Medulla oblongata (tissue), 1 donor: ENCODE measurements at regions not wholly inside any gene's neighbourhood (a gene's known extent, or its start where the extent isn't known, plus 50 kb on each side); places are given as distances from the start of the nearest gene placed in this dataset.

Source experiments
- DNase-seq: peaks from one replicate; pipeline ENCODE4 v3.0.0-alpha.2; 2015; ENCODE audit errors: extremely low spot score

DNA sequence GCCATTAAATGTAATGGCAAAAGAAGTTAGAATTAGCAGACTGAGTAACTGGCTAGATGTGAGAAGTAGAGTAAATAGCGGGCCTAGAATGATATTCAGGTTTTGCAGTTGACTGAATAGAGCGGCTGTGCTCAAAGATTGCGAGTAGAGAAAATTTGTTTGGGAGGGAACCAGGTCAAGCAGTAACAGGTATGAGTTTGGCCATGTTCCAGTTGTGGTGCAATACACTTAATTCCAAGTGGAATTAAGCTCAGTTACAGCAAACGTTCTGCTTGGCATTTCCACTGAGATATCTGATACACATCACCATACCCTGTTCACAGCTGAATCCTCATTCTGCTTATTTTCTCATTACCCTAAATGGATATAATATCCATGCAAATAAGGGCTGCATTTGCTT, 1382.9 kb downstream of the MRPL39 start:
- no peak for DNase-seq

DNA sequence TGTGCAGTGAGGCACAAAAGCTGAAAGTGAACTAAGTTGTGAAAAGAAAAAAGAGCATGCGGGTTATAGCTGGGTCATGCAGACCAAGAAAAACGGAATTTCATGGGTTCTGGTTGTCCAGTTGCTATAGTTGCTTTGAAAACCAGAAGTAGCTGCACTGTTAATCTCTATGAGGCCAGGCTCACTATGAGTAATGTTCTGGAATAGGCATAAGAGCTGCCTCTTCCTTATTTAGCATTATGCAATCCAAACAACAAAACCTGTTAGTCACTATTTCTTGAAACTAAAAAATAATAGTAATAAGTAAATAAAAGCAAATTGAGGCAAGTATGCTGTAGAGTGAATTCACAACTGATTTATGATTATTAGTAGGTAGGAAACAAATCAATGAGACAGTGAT, 1383.7 kb downstream of the MRPL39 start:
- no peak for DNase-seq

DNA sequence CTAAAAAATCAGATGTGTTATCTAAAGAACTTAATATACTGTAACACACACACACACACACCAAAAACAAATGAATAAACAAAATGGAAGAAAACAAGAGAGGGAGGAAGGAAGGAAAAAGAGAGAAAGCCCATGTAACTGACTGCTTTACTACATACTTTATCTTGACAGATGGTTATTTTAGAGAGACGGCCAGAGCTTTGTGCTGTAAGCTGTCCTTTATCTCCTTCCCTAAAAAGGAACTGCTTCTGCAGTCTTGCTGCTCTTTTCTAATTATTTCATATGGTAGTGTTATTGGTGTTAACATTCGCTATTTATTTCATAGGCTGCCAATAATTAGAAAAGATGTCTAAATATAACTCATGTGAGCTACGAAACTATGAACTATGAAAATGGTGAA, 1384.6 kb downstream of the MRPL39 start:
- DNase-seq, result no peak

DNA sequence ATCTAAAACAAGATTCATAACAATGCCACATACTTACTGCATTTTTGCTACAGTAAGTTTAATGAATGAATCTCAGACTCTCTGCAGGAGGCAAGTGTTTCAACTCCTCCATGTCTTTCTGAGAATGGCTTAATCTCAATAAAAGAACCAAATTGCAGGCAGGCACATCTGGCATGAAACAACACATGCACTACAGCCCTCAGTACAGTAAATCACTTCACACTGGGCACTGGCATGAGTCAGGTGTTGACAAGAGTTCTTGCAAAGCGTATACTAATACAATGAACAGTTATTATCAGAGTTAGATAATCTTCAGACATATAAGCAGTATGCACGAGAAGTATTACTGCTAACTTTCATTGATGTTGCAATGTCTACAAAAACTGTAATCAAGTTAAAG, 1386.8 kb downstream of the MRPL39 start:
- DNase-seq, result no peak

DNA sequence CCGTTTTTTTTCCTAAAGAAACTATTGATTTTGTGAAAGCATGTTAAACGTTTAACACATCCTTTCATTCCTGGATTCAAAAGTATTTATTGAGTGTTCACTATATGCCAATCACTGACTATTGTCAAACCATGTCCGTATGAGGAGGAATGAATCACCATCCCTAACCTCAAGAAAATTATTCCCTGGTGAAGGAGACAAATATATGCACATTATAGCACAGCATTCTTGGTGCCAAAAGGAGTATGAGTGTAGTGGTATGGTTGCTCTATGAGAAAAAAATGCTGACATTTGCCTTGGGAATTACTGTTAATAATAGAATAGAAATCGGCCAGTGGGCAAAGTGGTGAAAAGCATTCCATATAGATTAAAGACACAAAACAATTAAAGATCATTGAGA, 1390.1 kb downstream of the MRPL39 start:
- no peak for DNase-seq

DNA sequence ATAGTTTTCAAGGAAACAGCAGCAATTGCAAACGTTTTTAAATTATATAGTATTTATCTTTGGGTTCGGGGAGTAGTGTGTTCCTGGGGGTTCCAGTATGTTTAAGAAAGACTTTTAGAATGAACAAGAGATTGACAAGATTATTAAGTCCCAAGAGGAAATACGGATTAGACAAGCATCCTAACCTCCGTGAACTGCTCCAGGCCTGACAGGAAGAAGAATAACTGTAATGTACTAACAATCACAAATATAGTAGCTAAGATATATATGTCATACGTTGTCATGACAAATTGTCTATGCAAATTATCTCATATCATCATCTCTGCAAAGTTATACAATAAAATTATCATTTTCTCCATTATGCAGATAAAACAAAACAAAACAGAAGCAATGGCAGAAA, 1397.2 kb downstream of the MRPL39 start:
- no peak for DNase-seq

DNA sequence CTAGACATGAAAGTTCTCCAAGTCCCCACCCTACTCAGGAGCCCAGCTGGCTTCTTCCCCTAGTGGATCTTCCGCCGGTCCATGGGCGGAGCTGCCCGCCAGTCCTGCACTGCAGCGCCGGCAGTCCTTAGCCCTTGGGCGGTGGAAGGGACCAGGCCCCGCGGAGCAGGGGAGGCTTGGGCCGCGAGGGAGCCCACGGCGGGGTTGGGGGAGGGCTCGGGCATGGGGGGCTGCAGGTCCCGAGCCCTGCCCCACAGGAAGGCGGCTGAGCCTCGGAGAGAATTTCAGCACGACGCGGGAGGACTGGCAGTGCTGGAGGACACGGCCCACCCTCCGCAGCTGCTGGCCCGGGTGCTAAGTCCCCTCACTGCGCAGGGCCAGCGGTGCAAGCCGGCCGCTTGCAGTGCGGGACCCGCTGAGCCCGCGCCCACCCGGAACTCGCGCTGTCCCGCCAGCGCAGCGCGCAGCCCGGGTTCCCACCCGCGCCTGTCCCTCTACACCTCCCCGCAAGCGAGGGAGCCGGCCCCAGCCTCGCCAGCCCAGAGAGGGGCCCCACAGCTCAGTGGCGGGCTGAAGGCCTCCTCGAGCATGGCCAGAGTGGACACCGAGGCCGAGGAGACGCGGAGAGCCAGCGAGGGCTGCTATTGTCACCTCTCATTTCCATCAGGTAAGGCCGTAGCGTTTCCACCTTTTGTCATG, 1398.6 kb downstream of the MRPL39 start:
- no peak for DNase-seq

DNA sequence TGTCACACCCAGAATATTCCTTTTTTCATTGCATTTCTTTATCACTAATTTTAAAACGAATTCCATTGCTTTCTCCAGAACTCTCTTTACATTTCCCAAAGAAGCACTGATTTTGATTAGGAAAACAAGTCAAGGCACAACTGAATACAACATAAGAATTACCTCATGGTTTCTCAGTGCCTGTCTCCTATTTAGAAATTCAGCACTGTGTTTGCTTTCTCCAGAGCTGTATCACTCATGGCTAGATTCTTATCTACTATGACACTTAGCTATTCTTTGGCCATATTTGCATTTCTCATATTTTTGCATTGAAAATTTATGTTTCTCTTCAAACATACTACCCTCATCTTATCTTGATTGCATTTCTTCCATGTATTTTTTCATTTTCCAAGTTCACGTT, 1402.0 kb downstream of the MRPL39 start:
- DNase-seq, result no peak

DNA sequence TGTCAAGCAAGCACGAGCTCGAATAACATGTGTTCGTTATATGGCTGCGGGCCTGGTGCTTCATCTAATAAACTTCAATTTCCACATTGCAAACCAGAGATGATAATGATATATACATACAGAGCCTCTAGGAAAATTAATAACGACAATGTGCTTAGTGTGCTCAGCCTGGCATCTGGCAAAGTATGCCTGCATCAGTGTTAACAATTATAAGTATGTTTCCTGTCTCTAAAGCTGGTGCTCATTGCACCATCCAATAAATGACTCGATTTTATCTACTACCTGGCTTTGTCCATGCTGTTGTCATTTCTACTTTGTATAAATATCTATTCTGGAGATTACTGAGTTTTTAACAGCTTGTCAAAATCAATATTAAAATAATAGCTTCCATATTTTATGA, 1402.6 kb downstream of the MRPL39 start:
- DNase-seq, result no peak

DNA sequence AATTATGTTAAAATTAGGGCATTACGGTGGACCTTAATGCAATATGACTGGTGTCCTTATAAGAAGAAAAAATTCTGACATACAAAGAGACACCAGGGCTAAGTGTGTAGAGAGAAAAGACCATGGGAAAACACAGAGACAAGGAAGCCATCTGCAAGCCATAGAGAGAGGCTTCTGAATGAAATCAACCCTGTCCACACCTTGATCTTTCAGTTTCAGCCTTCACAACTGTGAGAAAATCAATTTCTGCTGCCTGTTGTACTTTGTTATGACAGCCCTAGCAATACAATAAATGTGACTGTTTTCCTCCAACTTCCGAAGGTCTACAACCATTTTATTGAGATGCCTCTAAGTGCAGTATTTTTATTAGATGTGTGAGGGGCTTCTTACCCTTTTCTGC, 1407.2 kb downstream of the MRPL39 start:
- DNase-seq, result no peak

DNA sequence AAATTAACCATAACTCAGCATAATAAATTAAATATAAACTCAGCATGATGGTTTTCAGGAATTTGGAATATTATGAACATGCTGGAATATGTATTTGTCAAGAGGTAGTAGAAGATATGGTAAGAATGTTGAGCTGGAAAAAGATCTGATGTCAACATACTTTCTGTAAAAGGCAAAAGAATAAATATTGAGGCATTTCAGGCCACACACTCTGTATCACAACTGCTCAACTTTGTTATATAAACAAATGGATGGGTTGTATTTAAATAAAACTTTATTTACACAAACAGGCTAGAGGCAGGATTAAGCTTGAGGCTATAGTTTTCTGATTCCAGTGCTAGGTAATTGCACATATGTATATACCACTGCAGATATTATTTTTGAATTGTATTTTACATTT, 1409.4 kb downstream of the MRPL39 start:
- DNase-seq, result no peak

DNA sequence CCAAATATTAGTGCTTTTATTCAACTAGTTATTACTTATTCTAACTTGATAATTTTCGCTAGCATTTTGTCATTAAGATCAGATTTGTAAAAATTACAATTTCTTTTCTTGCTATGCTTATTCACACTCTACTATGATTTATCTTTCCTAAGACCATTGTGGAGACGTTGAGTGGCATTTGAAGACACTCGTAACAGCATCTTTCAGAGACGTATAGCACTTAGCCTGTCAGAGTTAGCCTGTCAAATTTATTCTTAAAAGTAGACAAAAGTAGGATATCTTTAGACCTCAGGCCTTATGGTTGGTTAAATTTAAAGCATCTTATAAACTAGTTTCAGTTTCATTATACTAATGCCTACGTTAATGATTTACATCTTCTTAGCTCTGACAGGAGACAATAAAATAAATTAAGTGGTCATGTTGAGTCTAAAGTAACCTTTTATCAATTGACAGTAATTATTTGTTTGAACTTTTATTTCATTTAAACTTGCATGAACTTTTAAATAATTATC, 1410.1 kb downstream of the MRPL39 start:
- no peak for DNase-seq

DNA sequence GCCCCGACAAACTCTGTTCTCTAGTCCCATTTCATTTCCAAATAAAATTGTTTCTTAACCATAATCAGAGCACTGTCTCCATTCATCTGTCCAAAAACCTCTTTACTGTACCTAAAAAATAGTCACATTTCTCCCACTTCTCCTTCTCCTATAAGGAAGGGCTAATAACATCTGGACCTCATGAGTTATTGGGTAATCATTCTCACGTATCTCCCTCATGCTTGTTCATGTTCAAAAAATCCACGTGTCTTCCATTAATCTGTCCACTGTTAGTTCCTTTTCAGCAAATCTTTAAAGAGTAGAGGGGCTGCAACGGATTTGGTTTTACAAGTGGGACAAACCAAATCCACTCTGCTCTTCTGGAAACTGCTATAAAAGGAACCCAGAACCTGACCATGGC, 1418.8 kb downstream of the MRPL39 start:
- no peak for DNase-seq

DNA sequence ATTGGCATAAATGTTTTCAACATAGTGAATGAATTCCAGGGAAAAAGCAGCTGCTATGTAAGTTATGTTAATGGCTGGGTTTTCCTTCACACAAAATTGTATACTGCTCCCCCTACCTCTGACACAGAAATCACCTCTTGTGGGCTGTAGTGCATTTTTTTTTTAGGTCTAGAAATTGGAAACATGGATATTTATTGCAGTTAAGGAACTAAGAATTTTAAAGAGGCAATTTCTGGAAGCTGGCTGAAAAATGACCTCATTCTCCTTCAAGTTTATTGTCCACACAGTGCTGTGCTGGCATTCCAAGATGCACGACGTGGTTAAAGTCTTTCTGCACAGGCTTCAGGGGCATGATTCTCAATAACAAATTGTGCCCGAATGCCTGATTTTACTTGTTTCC, 1424.2 kb downstream of the MRPL39 start:
- DNase-seq, result no peak

DNA sequence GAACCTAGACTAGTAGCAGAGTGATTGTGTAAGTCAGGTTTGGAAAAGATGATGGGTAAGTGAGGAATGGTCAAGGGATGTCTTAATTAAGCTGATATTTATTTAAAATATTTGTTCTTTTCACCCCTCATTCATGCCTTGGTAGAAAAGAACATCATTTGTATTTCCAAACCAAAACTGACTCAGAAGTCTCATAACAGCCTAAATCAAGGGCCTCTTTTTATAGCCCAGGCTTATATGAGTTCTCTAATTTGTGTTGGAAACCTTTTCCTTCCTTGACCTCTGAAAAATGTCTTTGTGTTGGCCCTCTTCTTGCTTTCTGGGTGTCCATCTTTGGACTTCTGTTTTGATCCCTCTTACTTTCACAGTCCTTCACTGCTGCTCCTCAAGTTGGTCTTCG, 1428.2 kb downstream of the MRPL39 start:
- no peak for DNase-seq

DNA sequence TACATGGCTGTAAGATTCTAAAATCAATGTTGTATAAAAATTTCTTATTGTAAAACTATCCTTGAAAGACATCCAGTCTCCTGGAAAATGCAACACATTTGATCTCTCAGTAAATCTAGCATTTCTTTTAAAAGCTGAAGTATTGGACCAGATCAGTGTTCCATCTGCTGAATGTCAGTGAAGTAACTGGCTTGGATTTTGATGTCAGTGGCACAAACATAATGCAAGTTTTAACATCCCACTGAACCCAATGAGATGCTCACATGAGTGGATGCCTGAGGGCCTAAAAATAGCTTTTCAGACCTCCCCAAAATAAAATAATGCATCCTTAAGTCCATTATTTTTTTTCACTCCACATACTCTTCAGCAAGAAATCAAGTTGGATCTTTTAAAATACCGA, 1432.2 kb downstream of the MRPL39 start:
- DNase-seq, result no peak

DNA sequence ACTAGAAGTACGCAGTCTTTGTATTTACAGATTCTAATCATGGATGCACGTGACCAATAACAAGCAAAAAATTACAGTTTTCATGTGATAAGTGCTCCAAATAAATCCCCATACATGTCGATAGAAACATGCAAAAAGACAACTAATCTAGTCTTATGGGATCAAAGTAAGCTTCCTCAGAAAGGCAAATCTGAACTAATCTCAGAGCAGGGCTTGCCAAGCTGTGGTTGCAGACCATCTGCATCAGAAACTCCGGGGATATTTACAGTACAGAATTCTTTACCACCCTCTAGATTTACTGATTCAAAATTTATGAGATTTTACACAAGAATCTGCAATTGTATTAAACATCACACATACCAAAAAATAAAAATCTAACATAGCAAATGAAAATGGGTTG, 1435.5 kb downstream of the MRPL39 start:
- no peak for DNase-seq

DNA sequence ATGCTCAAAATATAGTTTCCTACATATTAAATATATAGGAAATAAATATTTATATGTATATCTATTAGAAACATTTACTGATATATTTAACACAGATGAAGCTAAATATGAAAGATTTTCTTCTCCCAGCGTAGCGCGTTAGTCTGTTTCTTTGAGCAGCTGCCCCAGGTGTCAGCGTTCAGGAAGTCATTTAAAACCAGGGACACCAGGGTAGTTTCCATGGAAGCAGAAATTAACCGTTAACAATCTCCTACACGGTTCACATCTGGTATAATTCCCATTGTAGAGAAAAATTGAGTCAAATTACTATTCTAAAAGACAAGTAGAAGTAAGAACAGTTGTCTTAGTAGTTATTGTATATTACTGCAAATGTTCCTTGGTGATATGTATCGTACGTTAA, 1443.7 kb downstream of the MRPL39 start:
- DNase-seq, result no peak

DNA sequence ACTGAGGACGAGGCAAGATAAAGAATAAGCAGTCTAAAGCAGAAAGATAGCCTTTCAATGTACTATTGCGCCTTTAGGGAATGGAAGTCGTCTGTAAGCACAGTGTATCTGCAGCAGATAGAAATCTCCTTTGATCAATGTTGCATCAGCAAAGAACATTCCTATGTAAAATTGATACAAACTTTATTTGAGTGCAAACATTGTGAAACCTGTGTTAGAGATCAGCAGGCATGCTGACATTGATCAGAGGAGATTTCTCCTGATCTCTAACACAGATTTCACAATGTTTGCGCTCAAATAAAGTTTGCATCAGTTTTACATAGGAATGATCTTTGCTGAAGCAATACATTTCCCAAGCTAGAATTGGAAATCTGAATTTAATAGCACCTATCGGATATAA, 1446.8 kb downstream of the MRPL39 start:
- no peak for DNase-seq

DNA sequence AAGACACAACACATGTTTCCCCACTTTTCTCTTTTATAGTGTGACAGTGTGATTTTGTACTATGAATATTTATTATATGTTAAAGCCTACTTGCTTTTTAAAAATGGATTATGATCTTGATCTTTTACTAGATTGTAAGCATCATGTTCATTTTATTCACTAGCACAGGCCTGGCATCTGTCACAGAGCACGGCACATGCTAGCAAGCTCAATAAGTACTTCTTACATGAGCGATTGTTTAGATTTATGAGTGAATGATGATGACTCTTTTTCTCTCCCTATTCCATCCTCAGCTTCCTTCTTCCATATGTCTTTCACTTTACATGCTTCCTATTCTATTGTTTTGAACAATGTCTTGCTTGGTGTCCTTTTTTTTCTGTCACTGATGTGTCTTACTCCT, 1454.1 kb downstream of the MRPL39 start:
- no peak for DNase-seq

DNA sequence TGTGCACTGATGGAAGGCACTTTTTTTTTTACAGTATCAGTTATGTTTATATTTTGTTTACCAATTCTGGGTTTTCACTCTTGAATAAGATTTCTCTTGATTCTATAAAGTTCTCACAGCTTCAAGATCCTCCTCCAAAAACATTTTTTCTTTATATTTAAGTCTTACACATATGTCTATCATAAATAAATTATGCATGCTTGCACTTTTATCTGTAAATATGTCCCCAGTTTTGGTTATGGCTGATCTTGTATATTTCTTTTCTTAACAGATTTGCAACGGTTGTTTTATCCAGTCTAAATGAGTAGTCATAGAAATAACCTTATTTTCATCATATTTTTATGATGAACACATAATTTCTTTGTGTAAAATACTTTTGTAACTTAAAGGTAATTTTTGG, 1456.5 kb downstream of the MRPL39 start:
- DNase-seq, result no peak

DNA sequence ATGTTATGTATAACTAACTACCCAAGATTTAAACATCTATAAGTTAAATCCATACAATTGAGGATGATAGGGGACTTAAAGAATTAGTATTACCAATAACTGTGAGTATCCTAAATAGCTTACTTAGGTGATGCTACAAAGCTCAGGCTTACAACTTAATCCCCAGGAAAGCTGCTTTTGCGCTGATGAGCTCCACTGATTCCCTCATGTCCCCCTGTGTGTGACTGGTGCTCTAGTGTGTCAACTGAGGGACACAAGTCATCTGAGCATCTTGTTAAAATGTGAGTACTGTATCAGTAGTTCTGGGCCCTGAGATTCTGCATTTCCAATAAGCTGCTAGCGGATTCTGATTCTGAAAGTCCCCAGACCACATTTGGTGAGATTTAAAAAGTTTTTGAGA, 1458.8 kb downstream of the MRPL39 start:
- no peak for DNase-seq

DNA sequence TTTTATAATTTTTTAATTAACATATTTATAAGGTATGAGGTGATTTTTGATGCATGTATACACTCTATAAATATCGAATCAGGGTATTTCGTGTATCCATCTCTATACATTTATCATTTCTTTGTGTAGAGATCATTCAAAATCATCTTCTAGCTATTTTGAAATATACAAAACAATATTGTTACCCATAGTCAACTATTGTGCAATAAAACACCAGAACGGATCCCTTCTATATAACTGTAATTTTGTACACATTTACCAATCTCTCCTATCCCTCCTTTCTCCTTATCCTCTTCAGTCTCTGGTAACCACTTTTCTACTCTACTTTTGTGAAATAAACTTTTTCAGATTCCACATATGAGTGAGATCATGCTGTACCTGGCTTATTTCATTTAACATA, 1459.6 kb downstream of the MRPL39 start:
- DNase-seq, result no peak

DNA sequence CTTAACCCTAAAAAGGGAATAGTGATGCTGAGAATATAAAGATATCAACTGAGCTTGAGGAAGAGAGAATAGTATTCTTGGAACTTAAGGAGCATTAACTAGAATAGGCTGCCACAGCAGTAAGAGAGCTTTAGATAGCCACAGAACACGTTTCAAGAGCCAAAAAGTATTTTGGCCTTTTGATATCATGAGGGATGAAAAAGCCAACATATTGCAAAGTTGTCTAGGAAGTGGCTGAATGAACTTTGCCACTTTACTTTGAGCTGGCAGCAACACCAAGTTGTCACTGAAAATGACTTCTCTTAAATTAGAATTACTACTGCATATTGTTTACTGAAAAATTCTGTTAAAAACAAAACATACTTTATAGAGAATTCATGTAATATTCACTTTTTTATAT, 1476.2 kb downstream of the MRPL39 start:
- DNase-seq, result no peak
